ENCODE measurements at regions not wholly inside any gene's neighbourhood (a gene's known extent, or its start where the extent isn't known, plus 50 kb on each side); places are given as distances from the start of the nearest gene placed in this dataset.

DNA sequence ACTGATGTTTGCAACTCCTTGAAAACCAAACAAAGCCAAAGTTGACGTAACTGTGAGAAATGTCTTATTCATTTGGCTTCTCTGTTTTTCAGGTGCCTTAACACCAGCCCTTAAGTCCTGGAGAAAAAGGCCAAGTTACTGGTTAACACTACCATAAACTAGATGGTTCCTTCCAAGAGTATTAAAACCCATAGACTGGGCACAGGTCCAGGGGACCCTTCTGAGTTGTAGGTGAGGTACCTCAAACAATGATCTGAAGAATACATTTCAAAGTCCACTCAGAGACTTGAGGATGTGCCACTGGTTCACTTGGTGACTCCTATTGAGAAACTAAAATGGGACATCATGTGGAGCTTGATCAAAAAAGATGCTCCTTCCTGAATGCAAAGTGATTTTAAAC lies 87.0 kb downstream of the NKX6-1 start (continued):
- TF ChIP-seq, protein P1, sequence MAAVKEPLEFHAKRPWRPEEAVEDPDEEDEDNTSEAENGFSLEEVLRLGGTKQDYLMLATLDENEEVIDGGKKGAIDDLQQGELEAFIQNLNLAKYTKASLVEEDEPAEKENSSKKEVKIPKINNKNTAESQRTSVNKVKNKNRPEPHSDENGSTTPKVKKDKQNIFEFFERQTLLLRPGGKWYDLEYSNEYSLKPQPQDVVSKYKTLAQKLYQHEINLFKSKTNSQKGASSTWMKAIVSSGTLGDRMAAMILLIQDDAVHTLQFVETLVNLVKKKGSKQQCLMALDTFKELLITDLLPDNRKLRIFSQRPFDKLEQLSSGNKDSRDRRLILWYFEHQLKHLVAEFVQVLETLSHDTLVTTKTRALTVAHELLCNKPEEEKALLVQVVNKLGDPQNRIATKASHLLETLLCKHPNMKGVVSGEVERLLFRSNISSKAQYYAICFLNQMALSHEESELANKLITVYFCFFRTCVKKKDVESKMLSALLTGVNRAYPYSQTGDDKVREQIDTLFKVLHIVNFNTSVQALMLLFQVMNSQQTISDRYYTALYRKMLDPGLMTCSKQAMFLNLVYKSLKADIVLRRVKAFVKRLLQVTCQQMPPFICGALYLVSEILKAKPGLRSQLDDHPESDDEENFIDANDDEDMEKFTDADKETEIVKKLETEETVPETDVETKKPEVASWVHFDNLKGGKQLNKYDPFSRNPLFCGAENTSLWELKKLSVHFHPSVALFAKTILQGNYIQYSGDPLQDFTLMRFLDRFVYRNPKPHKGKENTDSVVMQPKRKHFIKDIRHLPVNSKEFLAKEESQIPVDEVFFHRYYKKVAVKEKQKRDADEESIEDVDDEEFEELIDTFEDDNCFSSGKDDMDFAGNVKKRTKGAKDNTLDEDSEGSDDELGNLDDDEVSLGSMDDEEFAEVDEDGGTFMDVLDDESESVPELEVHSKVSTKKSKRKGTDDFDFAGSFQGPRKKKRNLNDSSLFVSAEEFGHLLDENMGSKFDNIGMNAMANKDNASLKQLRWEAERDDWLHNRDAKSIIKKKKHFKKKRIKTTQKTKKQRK (IDR thresholded peaks at IDR 0.05; ENCODE audit: borderline replicate concordance, low read depth, low read length), result no peak
- TF ChIP-seq TEAD1 (CRISPR knock-in tag; IDR thresholded peaks at IDR 0.05) (no peak), ZNF407 (IDR thresholded peaks at IDR 0.05; ENCODE audit: low read depth) (no peak), TAL1 (IDR thresholded peaks at IDR 0.05) (no peak), ZBTB11 (CRISPR knock-in tag; IDR thresholded peaks at IDR 0.05) (no peak), DPF2 (IDR thresholded peaks at IDR 0.05) (no peak), MEF2D (tag; conservative IDR thresholded peaks at IDR 0.05; ENCODE audit: low read depth) (no peak), ZBTB7A (IDR thresholded peaks at IDR 0.05; ENCODE audit: borderline replicate concordance, control insufficient read depth, low read depth, low read length) (no peak), L3MBTL2 (IDR thresholded peaks at IDR 0.05) (no peak)

Data from K562 (cell line).